Glutamatergic neuron (in vitro differentiated cells): ENCODE measurements at regions not wholly inside any gene's neighbourhood (a gene's known extent, or its start where the extent isn't known, plus 50 kb on each side); places are given as distances from the start of the nearest gene placed in this dataset.

Experiments used
- DNase-seq: peaks from one replicate; pipeline ENCODE4 v3.0.0; 2022
- H3K27ac Mint-ChIP-seq: one replicate; pipeline ENCODE4 v1.8.0; 2020; ENCODE audit warnings: mild to moderate bottlenecking, mixed read lengths, inconsistent platforms; ENCODE audit not compliant: unreplicated experiment
- H3K27me3 Mint-ChIP-seq: one replicate; pipeline ENCODE4 v1.8.0; 2020; ENCODE audit warnings: mild to moderate bottlenecking, moderate library complexity, mixed read lengths, inconsistent platforms; ENCODE audit not compliant: unreplicated experiment
- H3K36me3 Mint-ChIP-seq: one replicate; pipeline ENCODE4 v1.8.0; 2020; ENCODE audit warnings: mild to moderate bottlenecking, mixed read lengths, inconsistent platforms; ENCODE audit not compliant: unreplicated experiment
- H3K4me1 Mint-ChIP-seq: one replicate; pipeline ENCODE4 v1.8.0; 2020; ENCODE audit warnings: mild to moderate bottlenecking, low read depth, mixed read lengths, inconsistent platforms; ENCODE audit not compliant: unreplicated experiment
- H3K4me3 Mint-ChIP-seq: one replicate; pipeline ENCODE4 v1.8.0; 2020; ENCODE audit warnings: mild to moderate bottlenecking, mixed read lengths, inconsistent platforms; ENCODE audit not compliant: unreplicated experiment
- H3K9me3 Mint-ChIP-seq: one replicate; pipeline ENCODE4 v1.8.0; 2020; ENCODE audit warnings: mild to moderate bottlenecking, moderate library complexity, mixed read lengths, inconsistent platforms; ENCODE audit not compliant: unreplicated experiment
- CTCF ChIP-seq: fragments of 200-600 bp; sonication (generic); IDR thresholded peaks from one replicate; pipeline ENCODE4 v1.5.0; 2021; ENCODE audit not compliant: partially characterized antibody, unreplicated experiment

- Mint-ChIP-seq H3K4me1 (peaks cover 41% of the 10 kb centered on the region), H3K27me3 (no peaks in the 10 kb centered on the region), H3K4me3 (no peak overlapping the region), H3K9me3 (peaks cover 9% of the 10 kb centered on the region), H3K36me3 (no peaks in the 10 kb centered on the region), H3K27ac (no peak overlapping the region)
- no peak for TF ChIP-seq CTCF
- DNase-seq = no peak
Observed at GRCh38 chr11:92839450-92839849, 130.0 kb upstream of the MTNR1B start.

DNA sequence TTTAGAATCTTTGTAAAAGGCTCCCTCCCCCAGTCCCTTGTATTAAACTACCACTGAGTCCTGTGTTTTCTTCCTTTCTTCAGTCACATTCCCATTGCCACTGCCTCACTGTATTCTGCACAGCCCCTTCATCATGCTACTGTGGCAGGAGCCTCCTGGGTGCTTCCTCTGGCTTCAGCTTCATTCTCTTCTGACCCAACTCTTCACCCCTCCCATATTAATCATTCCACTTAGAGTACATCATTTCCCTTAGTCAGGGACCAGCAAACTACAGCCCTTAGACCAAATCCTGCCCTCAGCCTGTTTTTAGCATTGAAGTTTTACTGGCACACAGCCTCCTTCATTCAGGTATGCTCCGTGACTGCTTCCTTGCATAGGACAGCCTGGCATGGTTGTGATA is 127.7 kb upstream of the MTNR1B start:
- peaks cover 55% of the 10 kb centered on the region for H3K4me1 Mint-ChIP-seq
- H3K9me3 Mint-ChIP-seq = peaks cover 9% of the 10 kb centered on the region
- no peak overlapping the region for H3K4me3 Mint-ChIP-seq
- H3K27me3 Mint-ChIP-seq = peaks cover 3% of the 10 kb centered on the region
- no peak for TF ChIP-seq CTCF
- H3K27ac Mint-ChIP-seq = no peak overlapping the region
- no peak for DNase-seq
- no peaks in the 10 kb centered on the region for H3K36me3 Mint-ChIP-seq

GRCh38 chr11:92843455-92843854 is 126.0 kb upstream of the MTNR1B start:
- Mint-ChIP-seq H3K4me3 (no peak overlapping the region), H3K9me3 (peaks cover 7% of the 10 kb centered on the region), H3K27ac (peak overlapping the region; percentile 24), H3K36me3 (peaks cover 5% of the 10 kb centered on the region), H3K4me1 (peaks cover 51% of the 10 kb centered on the region), H3K27me3 (peaks cover 3% of the 10 kb centered on the region)
- no peak for DNase-seq
- TF ChIP-seq CTCF = no peak

- Mint-ChIP-seq H3K36me3 (peaks cover 5% of the 10 kb centered on the region), H3K27me3 (peaks cover 3% of the 10 kb centered on the region), H3K4me1 (peaks cover 45% of the 10 kb centered on the region), H3K9me3 (peaks cover 7% of the 10 kb centered on the region), H3K27ac (no peak overlapping the region), H3K4me3 (no peak overlapping the region)
- no peak for TF ChIP-seq CTCF
- no peak for DNase-seq
Observed at GRCh38 chr11:92844197-92844596, 125.3 kb upstream of the MTNR1B start.

DNA sequence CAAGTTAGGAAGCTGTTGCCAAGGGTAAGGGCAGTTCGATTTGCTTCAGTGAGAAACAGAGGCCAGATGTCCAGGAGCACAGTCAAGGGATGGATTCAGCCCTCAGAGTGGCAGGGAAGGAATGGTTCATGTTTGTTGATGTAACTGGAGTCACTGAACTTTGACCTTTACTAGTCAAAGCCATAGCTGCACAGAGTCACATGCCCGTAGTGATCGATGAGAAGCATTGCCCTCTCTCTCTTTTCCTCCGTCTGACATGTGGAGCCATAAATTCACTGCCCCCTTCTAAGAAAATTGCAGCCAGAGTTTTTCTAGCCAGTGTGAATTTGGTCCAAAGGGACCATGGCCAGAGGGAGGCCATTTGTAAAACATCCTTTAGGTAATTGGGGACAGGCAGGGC is 124.1 kb upstream of the MTNR1B start:
- peaks cover 34% of the 10 kb centered on the region for H3K4me1 Mint-ChIP-seq

More for the DNA sequence above, 124.1 kb upstream of the MTNR1B start:
- Mint-ChIP-seq H3K36me3 (peaks cover 5% of the 10 kb centered on the region), H3K27ac (peak overlapping the region; percentile 92), H3K27me3 (peaks cover 3% of the 10 kb centered on the region), H3K9me3 (peaks cover 7% of the 10 kb centered on the region), H3K4me3 (peak overlapping the region; percentile 56)
- DNase-seq = no peak
- no peak for TF ChIP-seq CTCF
